Left ventricle myocardium superior (tissue), 1 donor: ENCODE measurements at regions not wholly inside any gene's neighbourhood (a gene's known extent, or its start where the extent isn't known, plus 50 kb on each side); places are given as distances from the start of the nearest gene placed in this dataset.
"Not testable (repeated sequence)": the region's sequence is repeated elsewhere in the genome, so short reads cannot be mapped to it uniquely, and the experiment has no call there.

ENCODE experiments used
- ATAC-seq: fragments of 200-7000 bp; cut with Tn5 transposase; one replicate; pipeline ENCODE4 v1.9.1; 2020; ENCODE audit warnings: mild to moderate bottlenecking, moderate library complexity
- DNase-seq: peaks from one replicate; pipeline ENCODE4 v3.0.0-alpha.2; 2020
- intact Hi-C: fragments of 100-400 bp; cut with micrococcal nuclease; formaldehyde crosslinking; loops from one replicate; pipeline ENCODE4 v1.11.0; 2022
- donor health status: DM: no; HTN: yes; CAD: no; lungs with severe emphysema.

DNA sequence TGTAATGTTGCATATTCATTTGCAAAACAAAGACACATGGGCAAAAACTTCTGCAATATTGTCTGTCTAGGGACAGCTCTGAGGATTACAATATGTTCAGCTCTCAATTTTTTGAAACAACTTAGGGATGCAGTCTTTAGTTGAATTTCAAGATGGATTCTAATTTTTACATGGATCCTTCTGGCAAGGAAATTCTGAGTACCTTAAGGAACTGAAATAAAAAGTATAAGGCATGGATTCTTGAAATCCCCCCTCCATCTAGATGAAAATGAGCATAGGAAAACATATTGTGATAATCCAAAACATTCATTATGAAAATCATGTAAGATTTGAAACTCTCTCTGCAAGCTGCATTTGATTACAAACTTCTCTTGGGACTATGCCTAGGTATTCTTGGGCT, 568.6 kb downstream of the CETN3 start:
- ATAC-seq = no peak
- DNase-seq = no peak
- intact Hi-C loops = no loop called here

DNA sequence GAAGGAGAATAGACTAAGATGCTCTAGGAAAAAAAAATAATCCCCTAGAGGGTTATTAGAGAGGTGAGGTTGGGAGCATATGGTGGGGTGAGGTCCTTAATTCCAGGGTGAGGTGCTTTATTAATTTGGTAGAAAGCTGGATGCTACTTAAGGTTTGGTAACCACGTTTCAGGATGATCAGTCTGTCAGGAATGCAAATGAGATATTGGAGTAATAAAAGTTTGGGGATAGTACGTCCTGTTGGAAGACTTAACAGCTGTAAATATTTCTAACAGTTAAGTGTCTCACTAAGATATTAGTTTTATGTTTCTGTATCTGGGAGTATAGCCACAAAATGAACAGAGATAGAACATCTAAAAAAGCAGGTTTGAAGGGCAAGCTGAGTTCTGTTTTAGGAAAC, 578.9 kb downstream of the CETN3 start:
- intact Hi-C loops = no loop called here
- ATAC-seq (no peak), DNase-seq (no peak)

DNA sequence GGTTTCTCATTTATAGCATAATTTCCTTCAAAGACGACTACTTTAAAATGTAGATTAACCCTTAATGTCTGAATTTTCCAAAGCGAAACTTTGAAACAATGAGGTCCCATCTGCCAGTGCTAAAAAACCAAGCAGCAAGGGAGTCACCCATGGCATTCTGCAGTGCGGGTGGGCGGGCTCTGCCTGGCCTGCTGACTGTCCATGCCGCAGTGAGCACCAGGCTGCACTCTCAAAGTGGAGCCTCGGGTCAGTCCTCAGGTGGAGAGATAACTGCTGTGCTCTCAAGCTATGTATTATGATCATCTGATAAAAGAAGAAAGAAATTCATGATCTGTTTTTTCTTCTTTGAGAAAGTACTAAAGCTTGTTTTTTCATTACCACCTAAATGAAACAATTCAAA, 581.6 kb downstream of the CETN3 start:
- intact Hi-C loops = no loop called here
- DNase-seq (no peak), ATAC-seq (no peak)

DNA sequence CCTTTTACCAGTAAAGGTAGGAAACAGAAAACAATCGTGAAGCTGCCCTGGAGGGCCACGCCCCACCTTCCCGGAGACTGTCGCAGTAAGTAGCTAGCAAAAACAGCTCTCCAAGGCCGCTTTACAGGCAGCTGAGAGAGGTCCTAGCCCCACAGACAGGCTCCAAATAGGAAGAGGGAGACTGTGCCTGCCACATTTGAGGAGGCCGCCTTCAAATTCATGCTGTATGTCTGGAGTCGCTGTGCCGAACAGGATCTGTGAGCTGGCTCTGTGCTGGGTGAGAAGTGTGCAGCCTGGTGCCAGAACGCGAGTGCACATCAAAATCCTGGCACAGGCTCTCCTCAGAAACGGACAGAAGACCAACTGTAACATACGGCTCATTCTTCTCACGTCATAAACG, 582.2 kb downstream of the CETN3 start:
- DNase-seq = no peak
- ATAC-seq = no peak
- intact Hi-C loops = no loop called here

DNA sequence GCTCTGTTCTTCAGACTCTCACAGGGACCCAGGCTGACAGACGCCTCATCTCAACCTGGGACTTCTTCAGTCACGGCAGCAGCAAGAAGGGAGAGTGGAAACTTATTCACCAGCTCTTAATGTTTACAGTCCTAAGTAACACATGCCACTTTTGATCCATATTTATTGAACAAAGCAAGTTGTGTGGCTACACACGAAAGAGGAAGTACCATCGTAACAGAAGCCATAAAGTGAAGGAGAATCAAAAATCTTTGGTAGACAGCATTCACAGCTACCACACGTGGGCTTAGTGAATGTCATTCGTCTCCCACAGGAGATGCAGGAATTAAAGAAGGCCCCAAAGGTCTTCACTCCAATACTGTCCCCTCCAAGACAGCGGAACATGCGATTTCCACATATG, 582.6 kb downstream of the CETN3 start:
- DNase-seq = no peak
- intact Hi-C loops = no loop called here
- no peak for ATAC-seq

DNA sequence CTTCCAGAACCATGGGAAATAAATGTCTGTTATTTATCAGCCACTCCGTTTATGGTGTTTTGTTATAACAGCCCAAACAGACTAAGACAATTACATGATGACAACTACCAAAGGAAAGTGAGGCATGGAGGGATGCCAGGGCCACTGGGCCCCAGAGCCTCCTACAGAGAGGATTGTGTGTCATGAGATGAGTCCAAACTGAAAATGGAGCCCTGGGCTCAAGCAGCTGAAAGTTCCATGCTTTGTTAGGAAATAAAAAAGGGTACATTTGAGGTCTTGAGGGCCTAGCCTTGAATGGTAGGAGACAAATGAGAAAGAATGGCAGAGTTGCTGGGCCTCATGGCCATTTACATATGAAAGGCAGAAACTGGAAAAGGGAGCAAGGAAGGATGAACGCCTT, 586.5 kb downstream of the CETN3 start:
- DNase-seq = no peak
- intact Hi-C loops = no loop called here
- ATAC-seq = no peak

DNA sequence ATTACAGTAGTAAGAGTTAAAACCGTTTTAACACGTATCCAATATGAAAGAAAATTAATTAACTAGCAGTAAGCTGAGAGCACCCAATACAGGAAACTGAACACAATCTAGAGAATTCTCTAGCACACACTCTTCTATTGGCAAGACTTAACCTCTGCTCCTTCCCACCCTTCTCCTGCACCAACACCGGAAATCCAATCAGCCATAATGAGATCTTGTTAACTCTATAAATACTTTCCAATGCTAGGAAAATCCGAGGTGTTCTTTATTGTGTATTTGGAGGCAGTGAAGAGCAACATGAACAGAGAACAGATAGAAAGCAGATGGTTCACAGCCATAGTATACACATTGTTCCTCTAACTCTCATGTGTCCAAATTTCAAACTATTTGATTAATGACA, 591.7 kb downstream of the CETN3 start:
- intact Hi-C loops = no loop called here
- no peak for ATAC-seq
- DNase-seq = no peak

DNA sequence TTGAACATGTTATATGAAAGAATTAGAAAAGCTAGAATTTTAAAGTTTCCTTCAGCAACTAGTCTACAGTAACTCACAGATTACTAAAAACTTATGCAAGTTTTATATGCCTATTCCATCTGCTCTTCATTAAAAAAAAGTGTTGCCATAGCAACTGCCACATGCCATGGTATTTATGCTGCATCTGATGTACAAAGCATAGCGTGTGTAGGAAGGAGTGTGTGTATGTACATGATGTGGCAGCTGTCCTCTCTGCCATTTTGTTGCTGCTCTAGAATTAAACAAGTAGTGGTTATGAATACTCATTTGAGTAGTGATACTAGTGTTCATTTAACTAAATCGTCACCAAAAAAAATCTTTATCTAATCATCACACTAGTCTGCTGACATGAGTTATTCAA, 593.5 kb downstream of the CETN3 start:
- DNase-seq (no peak), ATAC-seq (no peak)
- intact Hi-C loops = no loop called here

DNA sequence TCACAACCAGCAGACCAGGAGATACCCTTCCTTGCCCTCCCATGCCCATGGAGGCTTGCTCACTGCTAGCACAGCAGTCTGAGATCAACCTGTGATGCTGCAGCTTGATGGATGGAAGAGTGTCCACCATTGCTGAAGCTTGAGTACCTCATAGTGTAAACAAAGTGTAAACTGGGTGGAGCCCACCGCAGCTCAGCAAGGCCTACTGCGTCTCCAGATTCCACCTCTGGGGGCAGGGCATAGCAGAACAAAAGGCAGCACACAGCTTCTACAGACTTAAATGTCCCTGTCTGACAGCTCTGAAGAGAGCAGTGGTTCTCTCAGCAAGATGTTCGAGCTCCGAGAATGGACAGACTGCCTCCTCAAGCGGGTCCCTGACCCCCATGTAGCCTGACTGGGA, 608.8 kb downstream of the CETN3 start:
- intact Hi-C loops, DNase-seq, ATAC-seq: not testable (repeated sequence)

DNA sequence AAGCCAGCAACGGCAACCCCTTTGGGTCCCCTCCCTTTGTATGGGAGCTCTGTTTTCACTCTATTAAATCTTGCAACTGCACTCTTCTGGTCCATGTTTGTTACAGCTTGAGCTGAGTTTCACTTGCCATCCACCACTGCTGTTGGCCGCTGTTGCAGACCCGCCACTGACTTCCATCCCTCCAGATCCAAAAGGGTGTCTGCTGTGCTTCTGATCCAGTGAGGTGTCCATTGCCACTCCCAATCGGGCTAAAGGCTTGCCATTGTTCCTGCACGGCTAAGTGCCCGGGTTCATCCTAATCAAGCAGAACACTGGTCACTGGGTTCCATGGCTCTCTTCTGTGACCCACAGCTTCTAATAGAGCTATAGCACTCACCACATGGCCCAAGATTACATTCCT, 615.1 kb downstream of the CETN3 start:
- intact Hi-C loops, ATAC-seq, DNase-seq: not testable (repeated sequence)

DNA sequence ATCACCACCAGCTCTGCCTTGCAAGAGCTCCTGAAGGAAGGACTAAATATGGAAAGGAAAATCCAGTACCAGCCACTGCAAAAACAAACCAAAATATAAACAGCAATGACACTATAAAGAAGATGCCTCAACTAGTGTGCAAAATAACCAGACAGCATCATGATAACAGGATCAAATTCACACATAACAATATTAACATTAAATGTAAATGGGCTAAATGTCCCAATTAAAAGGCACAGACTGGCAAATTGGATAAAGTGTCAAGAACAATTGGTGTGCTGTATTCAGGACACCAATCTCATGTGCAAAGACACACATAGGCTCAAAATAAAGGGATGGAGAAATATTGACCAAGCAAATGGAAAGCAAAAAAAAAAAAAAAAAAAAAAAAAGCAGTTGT, 629.8 kb downstream of the CETN3 start:
- intact Hi-C loops, DNase-seq, ATAC-seq: not testable (repeated sequence)

DNA sequence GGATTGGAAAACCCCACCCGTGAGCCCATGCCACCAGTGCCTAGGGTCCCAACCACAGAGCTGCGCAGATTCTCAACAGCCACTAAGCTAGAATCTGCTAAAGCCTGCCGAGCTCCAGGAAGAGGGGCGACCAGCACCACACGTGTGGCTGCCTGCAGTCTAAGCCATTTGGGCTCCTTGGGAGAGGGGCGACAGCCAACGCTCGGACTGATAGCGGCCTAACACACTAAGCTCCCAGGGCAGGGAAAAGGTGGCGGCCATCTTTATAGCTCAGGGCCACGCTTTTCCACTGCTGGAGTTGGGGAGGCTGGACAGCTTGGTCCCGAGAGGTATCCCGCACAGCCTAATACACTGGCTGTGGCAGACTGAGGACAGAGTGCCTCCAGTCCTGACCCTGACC, 631.8 kb downstream of the CETN3 start:
- DNase-seq (no peak), ATAC-seq (no peak)
- intact Hi-C loops = no loop called here

DNA sequence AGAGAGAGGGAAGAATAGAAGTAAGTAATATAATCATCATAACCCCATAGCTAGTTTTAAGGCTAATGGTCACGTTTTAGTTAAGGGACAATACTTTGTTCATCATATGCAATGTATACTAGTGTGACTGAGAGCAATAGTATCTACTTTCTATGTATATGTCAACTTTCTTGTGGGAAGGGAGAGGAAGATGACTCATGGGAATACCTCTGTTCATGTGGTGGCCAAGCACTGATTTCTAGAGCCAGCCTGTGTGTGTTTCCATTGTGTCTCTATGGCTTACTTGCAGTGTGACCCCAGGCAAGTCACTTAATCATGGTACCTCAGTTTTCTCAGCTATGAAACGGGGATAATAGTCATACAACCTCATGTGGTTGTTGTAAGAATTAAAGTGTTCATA, 639.6 kb downstream of the CETN3 start:
- no peak for ATAC-seq

DNA sequence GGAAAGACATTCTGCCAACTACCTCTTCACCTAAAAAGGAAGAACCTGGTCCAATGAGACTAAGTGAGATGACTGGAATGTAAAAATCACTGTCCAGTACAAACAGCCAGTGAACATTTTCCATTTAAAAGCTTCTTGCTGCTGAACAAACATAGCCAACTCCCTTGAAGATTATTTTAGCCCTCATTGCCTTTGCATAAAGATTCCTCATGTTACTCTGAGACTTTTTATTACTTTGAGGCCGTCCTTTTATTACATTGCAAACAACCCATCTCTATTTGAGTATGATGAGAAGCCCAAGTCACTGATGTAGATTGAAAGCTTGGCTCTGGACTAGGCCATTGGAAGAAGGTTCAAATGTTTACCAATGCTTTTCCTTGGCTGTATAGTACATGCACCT, 649.8 kb downstream of the CETN3 start:
- intact Hi-C loops = no loop called here
- ATAC-seq = no peak
- DNase-seq = no peak

More for the DNA sequence above, 639.6 kb downstream of the CETN3 start:
- intact Hi-C loops = no loop called here
- no peak for DNase-seq

DNA sequence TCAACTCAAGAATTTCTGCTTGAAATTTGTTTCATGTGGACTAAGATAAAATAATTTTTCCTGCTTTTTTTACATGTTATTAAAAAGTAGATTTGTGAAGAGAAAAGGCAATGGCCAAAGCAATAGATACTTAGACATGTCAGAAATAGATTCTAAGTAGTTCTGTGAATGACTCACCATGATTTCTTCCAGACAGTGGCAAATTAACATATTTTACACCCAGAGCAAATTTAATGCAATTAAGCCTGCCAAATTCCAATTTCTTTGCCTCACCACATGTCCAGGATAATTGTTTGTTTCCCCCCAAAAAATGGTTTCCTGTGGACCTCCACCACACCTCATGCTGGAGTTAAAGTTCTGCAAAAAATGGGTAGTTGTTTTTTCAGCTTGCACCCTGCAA, 651.4 kb downstream of the CETN3 start:
- intact Hi-C loops = no loop called here
- DNase-seq (no peak), ATAC-seq (no peak)

DNA sequence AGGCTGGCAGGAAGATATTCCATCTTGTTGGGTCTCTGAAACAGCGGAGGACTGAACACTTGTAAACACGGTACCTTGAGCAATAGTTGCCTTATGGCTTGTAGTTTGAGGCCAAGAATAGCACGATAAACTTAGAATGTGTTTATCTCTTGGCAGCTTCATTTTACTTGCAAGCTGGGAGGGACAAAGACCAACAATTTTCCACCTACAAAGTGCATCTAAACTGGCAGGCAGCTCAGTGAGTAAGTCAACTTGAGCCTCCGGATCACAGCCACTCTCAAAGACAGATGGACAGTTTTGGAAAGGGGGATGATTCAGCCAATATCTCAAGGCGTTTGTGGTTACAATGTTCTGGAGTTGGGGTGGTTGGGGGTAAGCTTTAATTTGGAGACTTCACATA, 652.6 kb downstream of the CETN3 start:
- DNase-seq = no peak
- ATAC-seq = peak; percentile 97
- intact Hi-C loops = no loop called here

DNA sequence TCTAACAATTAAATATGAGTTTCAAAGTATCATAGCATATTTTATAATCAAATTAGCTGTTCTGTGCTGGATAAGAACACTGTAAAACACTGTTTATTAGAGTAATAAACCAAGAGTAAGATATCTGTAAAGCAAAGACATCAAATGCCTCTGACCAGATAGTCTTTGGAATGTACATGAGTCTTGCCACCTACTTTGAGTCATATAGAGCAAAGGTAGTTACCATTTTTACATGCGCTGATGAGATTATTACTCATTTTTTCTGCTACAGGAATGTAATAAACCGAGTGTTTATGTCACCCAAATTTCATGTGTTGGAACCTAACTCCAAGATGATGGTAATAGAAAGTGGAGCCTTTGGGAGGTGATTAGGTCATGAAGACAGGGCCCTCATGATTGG, 654.5 kb downstream of the CETN3 start:
- intact Hi-C loops = no loop called here
- ATAC-seq (no peak), DNase-seq (no peak)

DNA sequence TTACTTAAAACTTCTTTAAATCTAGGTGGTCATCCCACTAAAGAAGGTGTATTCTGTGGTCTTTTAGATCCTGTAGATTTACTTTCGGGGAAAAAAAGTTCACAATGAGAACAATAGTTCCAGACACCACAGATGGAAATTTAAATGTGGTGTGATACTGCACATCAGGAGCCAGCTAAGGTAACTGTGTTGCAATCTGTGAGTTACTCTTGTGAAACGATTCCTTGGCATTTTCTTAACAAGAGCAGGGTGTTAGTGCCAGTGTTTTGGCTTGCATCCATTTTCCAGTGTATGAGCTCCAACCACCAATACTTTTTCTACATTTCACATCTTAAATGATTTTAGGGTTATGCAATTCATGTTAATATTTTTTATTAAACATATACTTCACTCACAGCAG, 674.5 kb downstream of the CETN3 start:
- no peak for DNase-seq
- ATAC-seq = no peak
- intact Hi-C loops = no loop called here

DNA sequence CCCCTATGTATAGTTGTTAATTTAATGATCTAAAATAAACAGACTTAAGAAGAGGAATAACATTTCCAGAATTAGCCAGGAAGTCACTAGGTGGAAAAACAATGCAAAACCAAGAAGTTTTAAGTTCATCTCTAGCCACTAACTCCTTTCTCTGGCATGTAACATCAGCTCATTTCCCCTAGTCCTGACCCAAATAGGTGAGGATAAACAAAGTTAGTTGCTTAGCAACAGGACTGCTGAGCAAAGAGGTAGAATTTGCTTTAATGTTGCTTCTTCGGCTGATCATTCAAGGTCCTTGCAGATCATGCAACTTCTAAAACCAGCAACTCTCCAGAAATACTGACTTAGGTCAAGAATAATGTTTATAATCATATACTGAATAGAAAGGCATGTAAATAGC, 675.8 kb downstream of the CETN3 start:
- DNase-seq = no peak
- no peak for ATAC-seq
- intact Hi-C loops = no loop called here

DNA sequence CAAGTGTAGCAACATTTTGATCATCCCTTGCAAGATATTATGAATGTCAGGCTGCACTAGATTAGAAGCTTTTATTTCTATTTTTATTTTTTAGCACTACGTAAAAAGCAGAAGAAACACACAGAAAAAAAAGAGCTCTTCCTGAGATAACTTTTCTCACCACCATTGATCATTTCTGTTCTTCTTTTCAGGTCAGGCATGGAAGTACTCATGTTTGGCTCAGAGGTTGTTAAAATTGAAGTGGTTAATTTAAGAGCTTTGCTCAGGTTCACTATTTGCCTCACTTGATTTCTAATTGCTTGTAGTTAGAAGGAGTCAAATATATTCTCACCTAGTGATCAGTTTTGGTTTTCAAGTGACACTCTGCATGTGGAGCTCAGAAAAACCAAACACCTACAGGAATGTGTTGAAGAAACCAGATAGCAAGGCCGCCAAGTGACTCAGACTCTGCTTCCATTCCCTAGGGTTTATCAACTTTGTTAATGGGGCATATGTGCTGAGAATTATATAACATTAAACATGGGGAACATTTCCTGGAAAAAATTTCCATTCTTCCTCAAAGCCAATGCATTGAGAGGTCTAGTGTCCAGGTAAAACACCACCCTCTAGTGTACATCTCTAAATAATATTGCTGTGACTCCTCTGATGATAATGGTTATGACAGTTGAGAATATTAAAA, 679.8 kb downstream of the CETN3 start:
- ATAC-seq (no peak), DNase-seq (no peak)

DNA sequence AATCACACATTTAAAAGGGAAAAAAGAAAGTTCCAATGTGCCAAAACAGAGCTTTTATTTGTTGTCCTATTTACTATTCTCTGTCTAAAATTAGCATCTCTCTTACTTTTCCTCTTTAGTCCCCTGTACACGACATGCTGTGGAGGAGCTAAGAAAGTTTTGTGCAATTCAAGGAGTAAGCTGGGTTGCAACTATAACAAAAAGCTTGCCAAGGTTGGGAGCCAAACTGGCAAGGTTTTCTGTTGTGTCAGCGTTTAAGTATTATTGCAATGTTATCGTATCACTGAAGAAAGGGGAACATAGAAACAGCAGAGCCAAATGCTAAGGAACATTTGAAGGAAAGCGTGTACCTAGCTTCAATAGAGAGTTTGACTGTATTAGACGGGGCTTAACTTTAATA, 680.8 kb downstream of the CETN3 start:
- intact Hi-C loops = no loop called here
- ATAC-seq = peak; percentile 81

More for the DNA sequence above, 679.8 kb downstream of the CETN3 start:
- intact Hi-C loops = no loop called here

DNA sequence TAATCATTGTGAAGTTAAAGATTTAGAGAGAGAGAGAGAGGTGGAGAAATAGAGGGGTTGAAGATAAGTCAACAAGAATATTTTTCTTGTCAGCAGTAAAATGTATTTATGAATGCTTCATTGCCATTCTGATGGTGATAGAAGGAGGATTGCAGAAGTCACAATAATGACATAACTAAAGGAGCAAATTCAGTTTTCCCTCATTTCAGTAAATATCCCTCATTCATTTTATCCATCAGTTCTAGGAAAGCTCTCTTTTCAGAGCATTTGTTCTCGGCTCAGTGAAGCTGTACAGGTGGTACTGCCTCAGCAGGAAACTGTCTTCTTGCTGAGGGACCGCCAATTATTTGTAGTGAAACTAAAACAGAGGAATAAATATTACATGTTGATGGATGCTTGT, 681.4 kb downstream of the CETN3 start:
- no peak for ATAC-seq
- no peak for DNase-seq
- intact Hi-C loops = no loop called here

More for the DNA sequence above, 680.8 kb downstream of the CETN3 start:
- peak; percentile 21 for DNase-seq
